Muscle of leg (tissue), 3 donors: ENCODE measurements at regions not wholly inside any gene's neighbourhood (a gene's known extent, or its start where the extent isn't known, plus 50 kb on each side); places are given as distances from the start of the nearest gene placed in this dataset.

ENCODE experiments used
- DNase-seq: peaks from one replicate; pipeline ENCODE4 v3.0.0; 2013
- H3K27ac ChIP-seq: one replicate; pipeline ENCODE4 v1.5.1; 2013; ENCODE audit warnings: mild to moderate bottlenecking, low read length, control low read depth
- H3K27me3 ChIP-seq: one replicate; pipeline ENCODE4 v1.6.1; 2013; ENCODE audit warnings: low read length; ENCODE audit not compliant: control insufficient read depth, insufficient read depth
- H3K36me3 ChIP-seq: one replicate; pipeline ENCODE4 v1.6.1; 2013; ENCODE audit warnings: low read length; ENCODE audit not compliant: control insufficient read depth, insufficient read depth
- H3K4me1 ChIP-seq: one replicate; pipeline ENCODE4 v1.6.1; 2013; ENCODE audit warnings: low read length; ENCODE audit not compliant: control insufficient read depth, insufficient read depth
- H3K4me3 ChIP-seq: one replicate; pipeline ENCODE4 v1.5.1; 2013; ENCODE audit warnings: low read length, control low read depth
- H3K9me3 ChIP-seq: replicated peaks from 2 replicates; pipeline ENCODE4 v1.6.1; 2013; ENCODE audit warnings: low read depth, low read length; ENCODE audit not compliant: control insufficient read depth
- WGBS: methylation state at CpG from one replicate; pipeline ENCODE4 v1.1.5; 2013; ENCODE audit warnings: missing lambda C conversion rate; ENCODE audit not compliant: insufficient coverage; 5-methylcytosine and 5-hydroxymethylcytosine counted together

GRCh38 chr9:12155401-12156134 is 537.6 kb upstream of the TYRP1 start:
- H3K9me3 ChIP-seq = no peaks in the 10 kb centered on the region
- no peaks in the 10 kb centered on the region for H3K4me1 ChIP-seq
- no peaks in the 10 kb centered on the region for H3K27me3 ChIP-seq
- H3K4me3 ChIP-seq = no peak overlapping the region
- H3K27ac ChIP-seq = no peak overlapping the region
- DNase-seq = no peak
- H3K36me3 ChIP-seq = no peaks in the 10 kb centered on the region
- no CpG with 5 or more reads among the region's 4 CpGs for WGBS

- H3K4me3 ChIP-seq = no peak overlapping the region
- H3K27ac ChIP-seq = no peak overlapping the region
- DNase-seq = no peak
- 65% methylated on average over 4 of the region's 10 CpGs for WGBS
- no peaks in the 10 kb centered on the region for H3K9me3 ChIP-seq
- no peaks in the 10 kb centered on the region for H3K4me1 ChIP-seq
- no peaks in the 10 kb centered on the region for H3K27me3 ChIP-seq
- H3K36me3 ChIP-seq = no peaks in the 10 kb centered on the region
Observed at GRCh38 chr9:12162181-12162815, 530.9 kb upstream of the TYRP1 start.

GRCh38 chr9:12163723-12164458 is 529.3 kb upstream of the TYRP1 start:
- DNase-seq = no peak
- H3K27me3 ChIP-seq = no peaks in the 10 kb centered on the region
- H3K9me3 ChIP-seq = no peaks in the 10 kb centered on the region
- no peaks in the 10 kb centered on the region for H3K36me3 ChIP-seq
- H3K4me3 ChIP-seq = no peak overlapping the region
- no peaks in the 10 kb centered on the region for H3K4me1 ChIP-seq
- no peak overlapping the region for H3K27ac ChIP-seq
- no CpG with 5 or more reads among the region's 3 CpGs for WGBS

- Histone ChIP-seq H3K27ac (no peak overlapping the region), H3K36me3 (no peaks in the 10 kb centered on the region), H3K4me3 (no peak overlapping the region), H3K4me1 (no peaks in the 10 kb centered on the region), H3K9me3 (no peaks in the 10 kb centered on the region), H3K27me3 (no peaks in the 10 kb centered on the region)
- WGBS = no CpG with 5 or more reads among the region's 2 CpGs
- DNase-seq = no peak
Observed at GRCh38 chr9:12166518-12166917, 526.7 kb upstream of the TYRP1 start.

GRCh38 chr9:12170456-12170855 is 522.7 kb upstream of the TYRP1 start:
- Histone ChIP-seq H3K4me3 (no peak overlapping the region), H3K36me3 (no peaks in the 10 kb centered on the region), H3K27me3 (no peaks in the 10 kb centered on the region), H3K27ac (no peak overlapping the region), H3K9me3 (no peaks in the 10 kb centered on the region), H3K4me1 (no peaks in the 10 kb centered on the region)
- no peak for DNase-seq
- no CpG with 5 or more reads among the region's 1 CpG for WGBS

GRCh38 chr9:12178634-12179033 is 514.6 kb upstream of the TYRP1 start:
- no peaks in the 10 kb centered on the region for H3K36me3 ChIP-seq
- no peaks in the 10 kb centered on the region for H3K27me3 ChIP-seq
- H3K4me3 ChIP-seq = no peak overlapping the region
- DNase-seq = no peak
- H3K27ac ChIP-seq = no peak overlapping the region
- H3K9me3 ChIP-seq = no peaks in the 10 kb centered on the region
- H3K4me1 ChIP-seq = no peaks in the 10 kb centered on the region
- WGBS = no CpG with 5 or more reads among the region's 1 CpG

- H3K27me3 ChIP-seq = no peaks in the 10 kb centered on the region
- DNase-seq = no peak
- H3K36me3 ChIP-seq = no peaks in the 10 kb centered on the region
- no peaks in the 10 kb centered on the region for H3K9me3 ChIP-seq
- H3K4me3 ChIP-seq = no peak overlapping the region
- H3K4me1 ChIP-seq = no peaks in the 10 kb centered on the region
- no CpG with 5 or more reads among the region's 1 CpG for WGBS
- no peak overlapping the region for H3K27ac ChIP-seq
Observed at GRCh38 chr9:12182806-12183205, 510.4 kb upstream of the TYRP1 start.

GRCh38 chr9:12183321-12183720 is 509.9 kb upstream of the TYRP1 start:
- Histone ChIP-seq H3K36me3 (no peaks in the 10 kb centered on the region), H3K9me3 (no peaks in the 10 kb centered on the region), H3K27me3 (no peaks in the 10 kb centered on the region), H3K4me1 (no peaks in the 10 kb centered on the region), H3K4me3 (no peak overlapping the region), H3K27ac (no peak overlapping the region)
- DNase-seq = no peak
- WGBS = no CpG with 5 or more reads among the region's 3 CpGs

GRCh38 chr9:12185856-12186255 is 507.3 kb upstream of the TYRP1 start:
- Histone ChIP-seq H3K4me1 (no peaks in the 10 kb centered on the region), H3K36me3 (no peaks in the 10 kb centered on the region), H3K27me3 (no peaks in the 10 kb centered on the region), H3K27ac (no peak overlapping the region), H3K9me3 (no peaks in the 10 kb centered on the region), H3K4me3 (no peak overlapping the region)
- 87% methylated on average over 4 of the region's 6 CpGs for WGBS
- no peak for DNase-seq

GRCh38 chr9:12191630-12192029 is 501.6 kb upstream of the TYRP1 start:
- WGBS = 86% methylated on average over 2 of the region's 2 CpGs
- Histone ChIP-seq H3K4me3 (no peak overlapping the region), H3K27ac (no peak overlapping the region), H3K27me3 (no peaks in the 10 kb centered on the region), H3K9me3 (no peaks in the 10 kb centered on the region), H3K4me1 (no peaks in the 10 kb centered on the region), H3K36me3 (no peaks in the 10 kb centered on the region)
- no peak for DNase-seq
